PC-3 (cell line): ENCODE measurements at regions not wholly inside any gene's neighbourhood (a gene's known extent, or its start where the extent isn't known, plus 50 kb on each side); places are given as distances from the start of the nearest gene placed in this dataset.

Experiments
- CTCF ChIP-seq: fragments of 300-600 bp; sonication (generic); conservative IDR thresholded peaks from 2 replicates; pipeline ENCODE4 v1.5.1; 2017; ENCODE audit warnings: antibody characterized with exemption, low read depth, mild to moderate bottlenecking, low read length
- EZH2 ChIP-seq: fragments of 300-600 bp; sonication (generic); IDR thresholded peaks from one replicate; pipeline ENCODE4 v1.6.1; 2017; ENCODE audit warnings: antibody characterized with exemption, mild to moderate bottlenecking, low read length; ENCODE audit not compliant: unreplicated experiment
- EZH2phosphoT487 ChIP-seq: fragments of 300-600 bp; sonication (generic); IDR thresholded peaks from 2 replicates; pipeline ENCODE4 v1.6.1; 2018; ENCODE audit warnings: mild to moderate bottlenecking, antibody characterized with exemption, low read length, borderline replicate concordance

GRCh38 chr20:7500231-7500663 is 440.0 kb downstream of the HAO1 start:
- no peak for TF ChIP-seq CTCF
- TF ChIP-seq EZH2phosphoT487 = no peak
- TF ChIP-seq EZH2 = no peak
